HCT116 (cell line): ENCODE measurements at regions not wholly inside any gene's neighbourhood (a gene's known extent, or its start where the extent isn't known, plus 50 kb on each side); places are given as distances from the start of the nearest gene placed in this dataset.

Experiments
- ATAC-seq: fragments of 200-7000 bp; cut with Tn5 transposase; 2 replicates; pipeline ENCODE4 v1.9.1; 2020; ENCODE audit warnings: mild to moderate bottlenecking, moderate library complexity
- BruUV-seq: library from RNA; stranded (reverse); fragments of 400-500 nt; replicated peaks from 2 replicates; lab custom pipeline; 2021; lab: Mats Ljungman, UMichigan
- CTCF ChIA-PET: fragments of 300-600 bp; sonication (Branson Sonifier 250); formaldehyde crosslinking; loops from one replicate; lab custom pipeline; 2021; ENCODE audit warnings: antibody characterized with exemption; lab: Charles Lee
- POLR2A ChIA-PET: fragments of 300-600, 350-600 bp; sonication (Branson Sonifier 250); formaldehyde crosslinking; loops from one replicate; lab custom pipeline; 2021; ENCODE audit warnings: antibody characterized with exemption; lab: Charles Lee
- RAD21 ChIA-PET, 2 experiments: fragments of 300-600 bp; sonication (Branson Sonifier 250); formaldehyde crosslinking; loops; one replicate each; lab custom pipeline; 2023; ENCODE audit warnings: low total read pairs in 2 of 2; ENCODE audit not compliant: uncharacterized antibody in 2 of 2, unreplicated experiment in 2 of 2, low non-redundant PET in 1 of 2; lab: Charles Lee
- DNase-seq: peaks from one replicate; pipeline ENCODE4 v3.0.0-alpha.2; 2010; ENCODE audit warnings: low read depth, low spot score
- H2AFZ ChIP-seq: fragments of 200-600 bp; shearing (Covaris generic), sonication (generic); 2 replicates; pipeline ENCODE4 v1.6.1; 2017; ENCODE audit warnings: low read depth, mixed run types, mixed read lengths, antibody characterized with exemption, low read length; ENCODE audit not compliant: poor library complexity, severe bottlenecking
- H3K27ac ChIP-seq: 2 replicates; pipeline ENCODE4 v1.5.1; 2012; ENCODE audit warnings: low read depth, low read length
- H3K27me3 ChIP-seq: fragments of 200-600 bp; sonication (generic); 2 replicates; pipeline ENCODE4 v1.6.1; 2016; ENCODE audit warnings: mixed run types, low read length, mixed read lengths; ENCODE audit not compliant: insufficient read depth
- H3K36me3 ChIP-seq, 2 experiments: fragments of 200-500 bp in 1 of 2; fragments of 200-600 bp in 1 of 2; sonication (Bioruptor generic) in 1 of 2; sonication (generic) in 1 of 2; 2 replicates each; pipeline versions ENCODE4 v1.5.1 to v1.6.1; 2014 to 2016; ENCODE audit warnings: low read length in 2 of 2, inconsistent platforms in 1 of 2, mixed read lengths in 1 of 2, mixed run types in 1 of 2; ENCODE audit not compliant: insufficient read depth in 2 of 2, control insufficient read depth in 1 of 2
- H3K4me1 ChIP-seq, 2 experiments: fragments of 200-600 bp in 1 of 2; sonication (generic) in 1 of 2; 2 replicates each; pipeline versions ENCODE4 v1.5.1 to v1.6.1; 2012 to 2017; ENCODE audit warnings: low read length in 2 of 2, inconsistent platforms in 1 of 2, mild to moderate bottlenecking in 1 of 2, mixed read lengths in 1 of 2, mixed run types in 1 of 2, moderate library complexity in 1 of 2; ENCODE audit not compliant: insufficient read depth in 2 of 2, control insufficient read depth in 1 of 2
- H3K4me2 ChIP-seq: fragments of 200-600 bp; sonication (generic); 2 replicates; pipeline ENCODE4 v1.6.1; 2017; ENCODE audit warnings: mixed run types, low read length, mixed read lengths
- H3K4me3 ChIP-seq, 2 experiments: fragments of 200-600 bp in 1 of 2; sonication (generic) in 1 of 2; replicated peaks in 1 of 2; 2 replicates each; pipeline ENCODE4 v1.5.1; 2011 to 2016; ENCODE audit warnings: low read length in 2 of 2, control low read depth in 1 of 2, low read depth in 1 of 2, mild to moderate bottlenecking in 1 of 2, mixed read lengths in 1 of 2, mixed run types in 1 of 2
- H3K79me2 ChIP-seq: fragments of 200-600 bp; sonication (generic); 2 replicates; pipeline ENCODE4 v1.6.1; 2017; ENCODE audit warnings: mild to moderate bottlenecking, mixed run types, low read length, moderate library complexity, mixed read lengths; ENCODE audit not compliant: insufficient read depth
- H3K9ac ChIP-seq: fragments of 200-600 bp; sonication (generic); 2 replicates; pipeline ENCODE4 v1.6.1; 2016; ENCODE audit warnings: low read length, mixed read lengths
- H3K9me2 ChIP-seq: fragments of 200-600 bp; sonication (generic), shearing (Covaris generic); 2 replicates; pipeline ENCODE4 v1.6.1; 2017; ENCODE audit warnings: mixed run types, mild to moderate bottlenecking, moderate library complexity; ENCODE audit not compliant: insufficient read depth
- H3K9me3 ChIP-seq, 2 experiments: fragments of 200-500 bp in 1 of 2; fragments of 200-600 bp in 1 of 2; sonication (Bioruptor generic) in 1 of 2; sonication (generic) in 1 of 2; 2 replicates each; pipeline ENCODE4 v1.6.1; 2014 to 2017; ENCODE audit warnings: low read length in 2 of 2, mixed read lengths in 2 of 2, inconsistent platforms in 1 of 2, low read depth in 1 of 2, mild to moderate bottlenecking in 1 of 2, mixed run types in 1 of 2, moderate library complexity in 1 of 2; ENCODE audit not compliant: control insufficient read depth in 1 of 2, insufficient read depth in 1 of 2
- H4K20me1 ChIP-seq: fragments of 200-600 bp; sonication (generic), shearing (Covaris generic); 2 replicates; pipeline ENCODE4 v1.6.1; 2017; ENCODE audit warnings: mixed run types, mild to moderate bottlenecking, moderate library complexity; ENCODE audit not compliant: insufficient read depth
- ATF3 ChIP-seq: IDR thresholded peaks from 2 replicates; pipeline ENCODE4 v1.6.1; 2012
- CBX3 ChIP-seq: IDR thresholded peaks from 2 replicates; pipeline ENCODE4 v1.6.1; 2012; ENCODE audit warnings: low read depth
- CTCF ChIP-seq, 3 experiments: fragments of 200-600 bp in 1 of 3; sonication (generic) in 1 of 3; IDR thresholded peaks in 2 of 3; conservative IDR thresholded peaks in 1 of 3; 2 replicates each; pipeline ENCODE4 v1.5.1; 2012 to 2017; ENCODE audit warnings: low read depth in 2 of 3, low read length in 2 of 3, antibody characterized with exemption in 1 of 3, borderline replicate concordance in 1 of 3, control low read depth in 1 of 3, mild to moderate bottlenecking in 1 of 3, mixed read lengths in 1 of 3, mixed run types in 1 of 3, moderate library complexity in 1 of 3; ENCODE audit not compliant: insufficient read depth in 1 of 3
- EZH2 ChIP-seq: fragments of 200-600 bp; sonication (generic); IDR thresholded peaks from 2 replicates; pipeline ENCODE4 v1.6.1; 2017; ENCODE audit warnings: antibody characterized with exemption, mixed run types
- EZH2phosphoT487 ChIP-seq: fragments of 200-600 bp; IDR thresholded peaks from 2 replicates; pipeline ENCODE4 v1.6.1; 2018; ENCODE audit warnings: antibody characterized with exemption, borderline replicate concordance
- JUND ChIP-seq: IDR thresholded peaks from 2 replicates; pipeline ENCODE4 v1.6.1; 2012
- POLR2A ChIP-seq: IDR thresholded peaks from 2 replicates; pipeline ENCODE4 v1.7.0; 2011; ENCODE audit warnings: borderline replicate concordance; ENCODE audit not compliant: insufficient read depth, insufficient read length; ENCODE audit errors: extremely low read depth
- POLR2AphosphoS5 ChIP-seq: IDR thresholded peaks from 2 replicates; pipeline ENCODE4 v1.6.1; 2011; ENCODE audit warnings: mild to moderate bottlenecking, low read depth, low read length, moderate library complexity
- RAD21 ChIP-seq: IDR thresholded peaks from 2 replicates; pipeline ENCODE4 v1.6.1; 2012; ENCODE audit warnings: low read depth, mild to moderate bottlenecking
- REST ChIP-seq: IDR thresholded peaks from 2 replicates; pipeline ENCODE4 v1.6.1; 2012; ENCODE audit warnings: low read depth
- SIN3A ChIP-seq: IDR thresholded peaks from 2 replicates; pipeline ENCODE4 v1.6.1; 2012; ENCODE audit warnings: low read depth
- TCF7L2 ChIP-seq: IDR thresholded peaks from 2 replicates; pipeline ENCODE4 v1.7.0; 2011; ENCODE audit warnings: borderline replicate concordance, inconsistent platforms; ENCODE audit not compliant: insufficient read depth, insufficient read length; ENCODE audit errors: extremely low read depth
- YY1 ChIP-seq: IDR thresholded peaks from 2 replicates; pipeline ENCODE4 v1.6.1; 2011; ENCODE audit warnings: low read length, low read depth, moderate library complexity, mild to moderate bottlenecking; ENCODE audit not compliant: insufficient replicate concordance; ENCODE audit errors: extremely low read depth
- ZBTB33 ChIP-seq: IDR thresholded peaks from 2 replicates; pipeline ENCODE4 v1.6.1; 2011; ENCODE audit warnings: mild to moderate bottlenecking, low read length, moderate library complexity; ENCODE audit not compliant: insufficient replicate concordance; ENCODE audit errors: extremely low read depth
- intact Hi-C: fragments of 100-400 bp; cut with micrococcal nuclease; formaldehyde crosslinking; loops from 2 replicates; pipeline ENCODE4 v1.10.0; 2022
- TF ChIP-seq, protein P1 (sequence below): IDR thresholded peaks from 2 replicates; pipeline ENCODE4 v1.6.1; 2012

DNA sequence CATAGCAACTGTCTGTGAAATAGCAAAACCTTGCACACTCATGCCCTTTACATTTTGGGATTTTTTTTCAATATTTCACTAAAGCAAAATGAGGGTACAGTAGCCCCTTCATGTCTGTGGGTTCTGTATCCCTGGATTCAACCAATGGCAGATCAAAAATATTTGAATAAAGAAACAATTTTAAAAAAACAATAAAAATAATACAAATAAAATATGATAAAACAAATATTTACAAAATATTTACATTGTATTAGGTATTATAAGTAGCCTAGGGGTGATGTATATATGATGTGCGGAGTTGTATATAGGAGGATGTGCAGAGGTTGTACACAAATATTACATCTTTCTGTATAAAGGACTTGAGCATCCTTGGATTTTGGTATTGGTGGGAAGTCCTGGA, 67.3 kb upstream of the CDH10 start:
- Histone ChIP-seq H3K79me2 (no peaks in the 10 kb centered on the region), H3K4me2 (no peak overlapping the region), H4K20me1 (no peaks in the 10 kb centered on the region), H3K9me2 (no peaks in the 10 kb centered on the region), H2AFZ (no peak overlapping the region), H3K9me3 (peaks cover 0 to 25% of the 10 kb centered on the region in 2 experiments; a peak in 2 of 4 replicates), H3K4me3 (no peak overlapping the region), H3K27me3 (no peaks in the 10 kb centered on the region), H3K36me3 (no peaks in the 10 kb centered on the region), H3K4me1 (no peaks in the 10 kb centered on the region), H3K27ac (no peak overlapping the region), H3K9ac (no peak overlapping the region)
- CTCF ChIA-PET: no interaction called here
- DNase-seq (no peak), ATAC-seq (no peak)
- POLR2A ChIA-PET: no interaction called here
- no TSS peak for BruUV-seq
- RAD21 ChIA-PET: no interaction called here
- intact Hi-C loops: no loop called here
- TF ChIP-seq CBX3 (no peak), POLR2AphosphoS5 (no peak), RAD21 (no peak), POLR2A (no peak), SIN3A (no peak), EZH2phosphoT487 (no peak), TCF7L2 (no peak), EZH2 (no peak), CTCF (IDR thresholded peaks at IDR 0.05 in 2 of 3, conservative IDR thresholded peaks at IDR 0.05 in 1 of 3; ENCODE audit: borderline replicate concordance in 1 of 3, insufficient read depth in 1 of 3, low read depth in 2 of 3, low read length in 2 of 3) (no peak), YY1 (no peak), ZBTB33 (no peak), JUND (no peak), REST (no peak), ATF3 (no peak)
- TF ChIP-seq, protein P1, sequence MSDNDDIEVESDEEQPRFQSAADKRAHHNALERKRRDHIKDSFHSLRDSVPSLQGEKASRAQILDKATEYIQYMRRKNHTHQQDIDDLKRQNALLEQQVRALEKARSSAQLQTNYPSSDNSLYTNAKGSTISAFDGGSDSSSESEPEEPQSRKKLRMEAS: no peak
